ENCODE measurements at regions not wholly inside any gene's neighbourhood (a gene's known extent, or its start where the extent isn't known, plus 50 kb on each side); places are given as distances from the start of the nearest gene placed in this dataset.

DNA sequence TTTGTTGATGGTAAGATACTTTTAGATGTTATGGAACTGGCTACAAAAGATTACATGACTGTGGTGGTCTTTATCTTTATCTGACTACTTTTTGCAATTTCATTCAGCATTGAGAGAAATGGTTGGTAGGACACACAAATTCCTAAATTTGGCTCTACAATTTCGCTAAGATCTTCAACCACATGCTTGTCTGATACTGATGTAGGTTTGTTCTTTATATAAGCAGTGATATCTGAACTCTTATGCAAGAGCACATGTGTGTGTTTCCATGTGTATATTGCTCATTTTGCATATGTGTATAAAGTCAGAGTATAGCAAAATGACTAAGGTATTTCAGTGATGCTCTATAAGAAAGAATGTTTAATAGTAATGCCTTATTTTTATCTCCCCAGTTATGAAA, 501.5 kb downstream of the ARL4A start:
- Histone ChIP-seq H3K4me1 (no peaks in the 10 kb centered on the region), H3K27me3 (no peaks in the 10 kb centered on the region), H3K27ac (no peak overlapping the region), H3K4me3 (no peak overlapping the region), H3K36me3 (no peaks in the 10 kb centered on the region), H3K9me3 (no peaks in the 10 kb centered on the region)
- intact Hi-C loops (cut with DNase I), result loop anchor here in 2 of 10 donors (10.0 kb wide), 2 partner anchors 64 to 504 kb away; partner anchors contain the start of gene ARL4A (in 1 of the 2)
- WGBS, 4 donors, result 62 to 81% (median 75%) methylated on average over 1 of the region's 1 CpG
- no peak for DNase-seq
- no peak for ATAC-seq
- no peak for TF ChIP-seq POLR2A (IDR thresholded peaks at IDR 0.05)
- TF ChIP-seq, protein P1, sequence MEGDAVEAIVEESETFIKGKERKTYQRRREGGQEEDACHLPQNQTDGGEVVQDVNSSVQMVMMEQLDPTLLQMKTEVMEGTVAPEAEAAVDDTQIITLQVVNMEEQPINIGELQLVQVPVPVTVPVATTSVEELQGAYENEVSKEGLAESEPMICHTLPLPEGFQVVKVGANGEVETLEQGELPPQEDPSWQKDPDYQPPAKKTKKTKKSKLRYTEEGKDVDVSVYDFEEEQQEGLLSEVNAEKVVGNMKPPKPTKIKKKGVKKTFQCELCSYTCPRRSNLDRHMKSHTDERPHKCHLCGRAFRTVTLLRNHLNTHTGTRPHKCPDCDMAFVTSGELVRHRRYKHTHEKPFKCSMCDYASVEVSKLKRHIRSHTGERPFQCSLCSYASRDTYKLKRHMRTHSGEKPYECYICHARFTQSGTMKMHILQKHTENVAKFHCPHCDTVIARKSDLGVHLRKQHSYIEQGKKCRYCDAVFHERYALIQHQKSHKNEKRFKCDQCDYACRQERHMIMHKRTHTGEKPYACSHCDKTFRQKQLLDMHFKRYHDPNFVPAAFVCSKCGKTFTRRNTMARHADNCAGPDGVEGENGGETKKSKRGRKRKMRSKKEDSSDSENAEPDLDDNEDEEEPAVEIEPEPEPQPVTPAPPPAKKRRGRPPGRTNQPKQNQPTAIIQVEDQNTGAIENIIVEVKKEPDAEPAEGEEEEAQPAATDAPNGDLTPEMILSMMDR (IDR thresholded peaks at IDR 0.05), result no peak

DNA sequence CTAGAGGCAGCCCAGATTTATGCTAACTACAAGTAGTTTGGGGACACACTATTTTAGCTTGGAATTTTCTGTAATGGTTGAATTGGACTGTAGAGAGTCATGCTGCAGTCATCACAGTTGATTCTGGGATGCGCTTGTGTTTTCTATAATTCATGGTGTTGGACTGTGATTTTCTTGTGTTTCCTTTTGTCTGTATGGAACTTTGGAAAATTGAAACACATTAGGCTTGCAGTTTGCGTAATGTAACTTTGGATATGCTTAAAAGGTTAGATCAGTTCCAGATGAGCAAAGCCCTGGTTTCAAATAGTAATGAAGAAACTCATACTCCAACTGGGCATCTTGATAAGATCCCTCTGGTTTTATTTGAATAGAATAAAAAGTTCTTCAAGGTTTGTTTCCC, 502.2 kb downstream of the ARL4A start:
- ATAC-seq (no peak), DNase-seq (no peak)
- Histone ChIP-seq H3K36me3 (no peaks in the 10 kb centered on the region), H3K27me3 (no peaks in the 10 kb centered on the region), H3K27ac (no peak overlapping the region), H3K4me3 (no peak overlapping the region), H3K9me3 (no peaks in the 10 kb centered on the region), H3K4me1 (no peaks in the 10 kb centered on the region)
- intact Hi-C loops (cut with DNase I), result loop anchor here in 3 of 10 donors (10.0 kb wide), 2 partner anchors 65 to 505 kb away; partner anchors contain the start of gene ARL4A (in 2 of the 3)
- no peak for TF ChIP-seq POLR2A (IDR thresholded peaks at IDR 0.05)
- TF ChIP-seq, protein P1 (IDR thresholded peaks at IDR 0.05), result no peak
- 92 to 96% (median 94%) methylated on average over 2 of the region's 2 CpGs for WGBS, 4 donors

DNA sequence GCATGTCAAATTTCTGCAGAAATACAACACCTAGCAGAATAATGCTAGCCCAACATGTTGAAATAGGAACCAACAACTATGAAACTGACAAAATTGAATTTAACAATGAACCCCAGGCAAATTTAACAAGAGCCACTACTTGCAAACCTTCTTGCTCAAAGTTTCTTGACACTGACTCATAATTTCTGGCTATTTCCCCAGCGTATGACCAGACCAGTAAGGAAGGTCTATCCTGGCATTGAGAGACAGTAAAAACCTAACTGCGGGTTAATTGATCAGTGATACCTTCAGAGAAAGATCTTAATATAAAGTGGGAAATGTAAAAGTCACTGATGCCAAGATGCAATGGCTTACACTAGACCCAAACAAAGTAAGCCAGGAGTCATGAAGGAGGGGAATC, 510.1 kb downstream of the ARL4A start:
- H3K9me3 ChIP-seq, result no peaks in the 10 kb centered on the region
- no peaks in the 10 kb centered on the region for H3K36me3 ChIP-seq
- no peak for ATAC-seq
- intact Hi-C loops (cut with DNase I), result loop anchor here in 1 of 10 donors (10.0 kb wide), 1 partner anchor 513 kb away; the partner anchor contains the start of gene ARL4A
- 48 to 74% (median 71%) methylated on average over 2 of the region's 2 CpGs for WGBS, 4 donors
- H3K27ac ChIP-seq, result no peak overlapping the region
- no peak overlapping the region for H3K4me3 ChIP-seq
- H3K27me3 ChIP-seq, result no peaks in the 10 kb centered on the region
- DNase-seq, result no peak
- TF ChIP-seq, protein P1 (IDR thresholded peaks at IDR 0.05), result no peak
- no peak for TF ChIP-seq POLR2A (IDR thresholded peaks at IDR 0.05)
- peaks cover 0 to 3% (median 0%) of the 10 kb centered on the region in 12 donors for H3K4me1 ChIP-seq

DNA sequence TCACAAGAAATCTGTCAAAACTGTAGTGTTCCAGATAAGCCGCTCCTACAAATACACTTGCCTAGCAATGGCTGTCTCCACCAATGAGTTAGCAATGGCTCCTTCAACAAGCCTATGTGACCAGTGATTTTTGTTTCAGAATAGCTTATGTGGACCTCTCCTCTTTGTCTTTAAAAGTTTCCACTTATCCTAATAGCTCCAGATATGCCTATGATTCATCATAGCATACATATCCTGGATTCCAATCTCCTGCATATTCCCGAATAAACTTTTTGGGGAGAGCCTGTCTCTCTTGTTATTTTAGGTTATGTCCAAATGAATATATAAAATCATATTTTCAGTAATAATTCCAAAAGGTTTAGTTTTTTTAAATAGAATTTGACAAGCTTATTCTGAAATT, 510.6 kb downstream of the ARL4A start:
- ATAC-seq, result no peak
- Histone ChIP-seq H3K36me3 (no peaks in the 10 kb centered on the region), H3K27me3 (no peaks in the 10 kb centered on the region), H3K4me3 (no peak overlapping the region), H3K9me3 (no peaks in the 10 kb centered on the region), H3K4me1 (peaks cover 0 to 3% (median 0%) of the 10 kb centered on the region in 12 donors), H3K27ac (no peak overlapping the region)
- TF ChIP-seq, protein P1 (IDR thresholded peaks at IDR 0.05), result no peak
- no peak for TF ChIP-seq POLR2A (IDR thresholded peaks at IDR 0.05)
- no peak for DNase-seq
- intact Hi-C loops (cut with DNase I), result loop anchor here in 1 of 10 donors (10.0 kb wide), 1 partner anchor 513 kb away; the partner anchor contains the start of gene ARL4A
- 89 to 95% (median 91%) methylated on average over 2 of the region's 2 CpGs for WGBS, 4 donors

All from heart left ventricle (tissue), 16 donors.